Gastrocnemius medialis (tissue), 4 donors: ENCODE measurements at regions not wholly inside any gene's neighbourhood (a gene's known extent, or its start where the extent isn't known, plus 50 kb on each side); places are given as distances from the start of the nearest gene placed in this dataset.

Experiments used
- ATAC-seq, 2 donors: fragments of 150-250 bp; one replicate each; pipeline ENCODE4 v1.9.1; 2016
- DNase-seq, 2 donors: peaks; one replicate each; pipeline ENCODE4 v3.0.0-alpha.2; 2019
- H3K27ac ChIP-seq, 4 donors: fragments of 200-600 bp; sonication (generic); 1 replicate in 1 of 4; 2 replicates in 3 of 4; pipeline ENCODE4 v1.5.1; 2016 to 2018; ENCODE audit warnings: mild to moderate bottlenecking in 2 of 4, moderate library complexity in 1 of 4
- H3K27me3 ChIP-seq, 3 donors: fragments of 200-600 bp; sonication (generic) in 2 of 3; 1 replicate in 1 of 3; 2 replicates in 2 of 3; pipeline versions ENCODE4 v1.5.1 to v1.6.0; 2016 to 2019; ENCODE audit warnings: mild to moderate bottlenecking in 1 of 3, moderate library complexity in 1 of 3
- H3K36me3 ChIP-seq, 2 donors: fragments of 200-600 bp; sonication (generic) in 1 of 2; one replicate each; pipeline ENCODE4 v1.5.1; 2017 to 2018
- H3K4me1 ChIP-seq, 2 donors: fragments of 200-600 bp; sonication (generic) in 1 of 2; one replicate each; pipeline ENCODE4 v1.5.1; 2016 to 2017; ENCODE audit warnings: mild to moderate bottlenecking in 2 of 2
- H3K4me3 ChIP-seq, 4 donors: fragments of 200-600 bp; sonication (generic) in 3 of 4; 1 replicate in 1 of 4; 2 replicates in 3 of 4; pipeline ENCODE4 v1.5.1; 2016 to 2019; ENCODE audit warnings: mild to moderate bottlenecking in 2 of 4
- H3K9me3 ChIP-seq, 3 donors: fragments of 200-600 bp; sonication (generic) in 2 of 3; 1 replicate in 1 of 3; 2 replicates in 2 of 3; pipeline ENCODE4 v1.5.1; 2016 to 2019
- POLR2A ChIP-seq, 2 donors: fragments of 450-650 bp; IDR thresholded peaks; one replicate each; pipeline ENCODE4 v1.6.1; 2017; ENCODE audit warnings: antibody characterized with exemption in 2 of 2, mild to moderate bottlenecking in 2 of 2, moderate library complexity in 2 of 2
- in situ Hi-C, 4 donors: fragments of 200-750 bp; cut with MboI; loops; one replicate each; pipeline versions ENCODE4 v1.15.0 to v1.8.0; 2017; ENCODE audit warnings: low sequenced_read_pairs in 4 of 4
- intact Hi-C: fragments of 100-400 bp; cut with DNase I; formaldehyde crosslinking; loops from one replicate; pipeline ENCODE4 v1.15.1; 2023; ENCODE audit warnings: low total_unique reads
- TF ChIP-seq, protein P1 (sequence below), 5 experiments: fragments of 450-650 bp in 3 of 5; fragments of 200-600 bp in 2 of 5; sonication (generic) in 2 of 5; IDR thresholded peaks in 4 of 5; conservative IDR thresholded peaks in 1 of 5; 1 replicate in 4 of 5; 2 replicates in 1 of 5; pipeline ENCODE4 v1.5.1; 2016 to 2019; ENCODE audit warnings: antibody characterized with exemption in 5 of 5, mild to moderate bottlenecking in 3 of 5, moderate library complexity in 3 of 5

DNA sequence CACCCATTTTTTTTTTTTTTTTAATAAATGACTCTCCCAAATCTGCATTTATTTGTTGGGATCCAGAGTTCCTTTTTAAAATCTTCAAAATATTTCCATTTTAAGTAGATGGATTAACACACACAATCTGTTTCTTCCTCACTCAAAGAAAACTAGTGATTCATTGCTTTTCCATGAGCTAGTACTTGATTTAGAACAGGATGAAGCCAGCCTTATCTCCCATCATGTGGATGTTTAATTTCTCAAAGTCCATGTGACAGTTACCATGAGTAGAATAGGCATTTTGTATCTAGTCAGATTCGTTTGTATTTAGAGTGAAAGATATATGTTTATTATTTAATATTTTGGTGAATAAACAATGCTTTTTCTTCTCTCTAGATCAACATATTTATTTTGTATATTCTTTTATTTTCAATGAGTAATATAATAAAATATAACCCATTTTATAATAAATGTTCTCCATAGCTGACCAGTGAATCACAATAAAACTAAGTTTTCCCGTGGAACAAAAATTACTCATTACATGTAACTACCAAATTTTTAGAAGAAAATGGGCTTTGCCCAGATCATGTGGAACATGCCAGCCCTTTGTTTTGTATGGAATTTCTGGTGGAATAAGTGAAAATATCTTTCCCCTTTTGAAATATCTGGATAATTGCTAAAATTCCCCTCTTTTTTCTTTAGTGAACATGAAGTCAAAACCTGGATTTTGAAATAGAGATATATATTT is 54.9 kb upstream of the RPS23 start:
- ATAC-seq (no peak), DNase-seq (no peak)
- TF ChIP-seq POLR2A (IDR thresholded peaks at IDR 0.05) = no peak
- TF ChIP-seq, protein P1, sequence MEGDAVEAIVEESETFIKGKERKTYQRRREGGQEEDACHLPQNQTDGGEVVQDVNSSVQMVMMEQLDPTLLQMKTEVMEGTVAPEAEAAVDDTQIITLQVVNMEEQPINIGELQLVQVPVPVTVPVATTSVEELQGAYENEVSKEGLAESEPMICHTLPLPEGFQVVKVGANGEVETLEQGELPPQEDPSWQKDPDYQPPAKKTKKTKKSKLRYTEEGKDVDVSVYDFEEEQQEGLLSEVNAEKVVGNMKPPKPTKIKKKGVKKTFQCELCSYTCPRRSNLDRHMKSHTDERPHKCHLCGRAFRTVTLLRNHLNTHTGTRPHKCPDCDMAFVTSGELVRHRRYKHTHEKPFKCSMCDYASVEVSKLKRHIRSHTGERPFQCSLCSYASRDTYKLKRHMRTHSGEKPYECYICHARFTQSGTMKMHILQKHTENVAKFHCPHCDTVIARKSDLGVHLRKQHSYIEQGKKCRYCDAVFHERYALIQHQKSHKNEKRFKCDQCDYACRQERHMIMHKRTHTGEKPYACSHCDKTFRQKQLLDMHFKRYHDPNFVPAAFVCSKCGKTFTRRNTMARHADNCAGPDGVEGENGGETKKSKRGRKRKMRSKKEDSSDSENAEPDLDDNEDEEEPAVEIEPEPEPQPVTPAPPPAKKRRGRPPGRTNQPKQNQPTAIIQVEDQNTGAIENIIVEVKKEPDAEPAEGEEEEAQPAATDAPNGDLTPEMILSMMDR (IDR thresholded peaks at IDR 0.05 in 4 of 5, conservative IDR thresholded peaks at IDR 0.05 in 1 of 5) = no peak
- Histone ChIP-seq H3K27ac (no peak overlapping the region), H3K9me3 (no peaks in the 10 kb centered on the region), H3K27me3 (no peaks in the 10 kb centered on the region), H3K4me1 (peaks cover 22 to 36% of the 10 kb centered on the region in 2 donors), H3K36me3 (no peaks in the 10 kb centered on the region), H3K4me3 (no peak overlapping the region)
- intact Hi-C loops (loop anchor here (10.0 kb wide), 1 partner anchor 742 kb away; the partner anchor contains the start of genes TMEM167A and XRCC4), in situ Hi-C loops (loop anchor here in 1 of 4 donors (25.0 kb wide), 1 partner anchor 454 kb away; no protein-coding TSS in a partner anchor)

DNA sequence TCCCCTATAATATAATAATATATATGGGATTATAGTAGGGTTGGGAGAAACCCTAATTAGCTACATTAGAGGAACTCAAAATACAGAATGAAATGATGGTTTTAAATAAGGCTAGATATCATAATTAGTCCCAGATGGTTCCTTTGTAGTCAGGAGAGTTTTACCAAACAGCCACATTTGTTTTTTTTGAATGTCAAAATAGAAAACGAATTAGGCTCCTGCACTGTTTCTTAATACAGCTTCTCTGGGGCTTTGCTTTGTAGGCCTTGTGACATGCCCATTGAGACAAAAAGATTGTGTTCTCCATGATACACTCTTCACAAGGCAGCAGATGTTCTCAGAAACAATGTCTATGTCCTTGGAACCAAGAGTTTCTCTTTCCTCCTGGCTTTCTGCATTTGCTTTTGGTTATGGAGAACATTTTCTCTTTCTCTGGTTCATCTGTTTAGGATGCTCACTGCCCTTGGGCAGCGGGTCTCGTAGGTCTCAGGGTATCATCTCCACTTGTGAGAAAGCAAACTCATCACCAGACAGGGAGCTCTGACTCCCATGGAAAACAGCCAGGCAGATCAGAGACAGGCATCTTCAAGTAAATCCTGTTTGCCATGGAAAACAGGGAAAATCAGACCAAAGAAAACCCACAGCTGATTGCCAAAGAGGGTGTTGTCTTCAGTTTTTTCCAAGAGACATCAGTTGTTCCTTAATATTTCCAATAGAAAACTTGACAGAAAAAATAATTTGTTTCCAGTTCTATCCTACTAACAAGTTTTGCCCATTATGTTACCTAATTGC is 54.1 kb upstream of the RPS23 start:
- Histone ChIP-seq H3K27me3 (no peaks in the 10 kb centered on the region), H3K27ac (no peak overlapping the region), H3K4me3 (no peak overlapping the region), H3K9me3 (no peaks in the 10 kb centered on the region), H3K4me1 (peaks cover 22 to 36% of the 10 kb centered on the region in 2 donors), H3K36me3 (no peaks in the 10 kb centered on the region)
- in situ Hi-C loops (loop anchor here in 1 of 4 donors (25.0 kb wide), 1 partner anchor 455 kb away; no protein-coding TSS in a partner anchor), intact Hi-C loops (loop anchor here (10.0 kb wide), 1 partner anchor 743 kb away; the partner anchor contains the start of genes TMEM167A and XRCC4)
- no peak for ATAC-seq
- no peak for DNase-seq
- TF ChIP-seq, protein P1 (IDR thresholded peaks at IDR 0.05 in 4 of 5, conservative IDR thresholded peaks at IDR 0.05 in 1 of 5) = no peak
- TF ChIP-seq POLR2A (IDR thresholded peaks at IDR 0.05) = no peak

DNA sequence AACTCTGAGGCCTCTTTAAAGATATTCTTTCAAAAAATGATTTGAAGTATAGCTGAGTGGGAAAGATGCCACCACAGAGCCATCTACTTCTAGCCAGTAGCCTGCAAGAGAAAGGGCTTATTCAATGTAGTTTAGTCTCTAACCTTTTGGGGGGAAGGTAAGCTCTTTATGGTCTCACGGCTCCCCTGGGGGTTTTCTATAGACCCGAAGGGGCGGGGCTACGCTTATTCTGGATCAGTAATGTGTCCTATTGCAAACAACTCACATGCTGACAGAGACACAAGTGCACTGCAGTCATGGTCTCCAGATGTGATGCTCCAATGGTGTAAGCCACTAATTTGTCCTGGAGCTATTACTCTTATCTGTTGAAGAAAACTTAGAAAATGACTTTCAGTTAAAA is 53.4 kb upstream of the RPS23 start:
- DNase-seq (no peak), ATAC-seq (no peak)
- TF ChIP-seq, protein P1 (IDR thresholded peaks at IDR 0.05 in 4 of 5, conservative IDR thresholded peaks at IDR 0.05 in 1 of 5) = no peak
- no peak for TF ChIP-seq POLR2A (IDR thresholded peaks at IDR 0.05)
- in situ Hi-C loops = loop anchor here in 1 of 4 donors (25.0 kb wide), 1 partner anchor 456 kb away; no protein-coding TSS in a partner anchor
- H3K4me1 ChIP-seq = peaks cover 22 to 35% of the 10 kb centered on the region in 2 donors
- intact Hi-C loops = loop anchor here (10.0 kb wide), 1 partner anchor 743 kb away; the partner anchor contains the start of genes TMEM167A and XRCC4
- H3K9me3 ChIP-seq = no peaks in the 10 kb centered on the region
- no peak overlapping the region for H3K27ac ChIP-seq
- no peak overlapping the region for H3K4me3 ChIP-seq
- H3K27me3 ChIP-seq = no peaks in the 10 kb centered on the region
- no peaks in the 10 kb centered on the region for H3K36me3 ChIP-seq

DNA sequence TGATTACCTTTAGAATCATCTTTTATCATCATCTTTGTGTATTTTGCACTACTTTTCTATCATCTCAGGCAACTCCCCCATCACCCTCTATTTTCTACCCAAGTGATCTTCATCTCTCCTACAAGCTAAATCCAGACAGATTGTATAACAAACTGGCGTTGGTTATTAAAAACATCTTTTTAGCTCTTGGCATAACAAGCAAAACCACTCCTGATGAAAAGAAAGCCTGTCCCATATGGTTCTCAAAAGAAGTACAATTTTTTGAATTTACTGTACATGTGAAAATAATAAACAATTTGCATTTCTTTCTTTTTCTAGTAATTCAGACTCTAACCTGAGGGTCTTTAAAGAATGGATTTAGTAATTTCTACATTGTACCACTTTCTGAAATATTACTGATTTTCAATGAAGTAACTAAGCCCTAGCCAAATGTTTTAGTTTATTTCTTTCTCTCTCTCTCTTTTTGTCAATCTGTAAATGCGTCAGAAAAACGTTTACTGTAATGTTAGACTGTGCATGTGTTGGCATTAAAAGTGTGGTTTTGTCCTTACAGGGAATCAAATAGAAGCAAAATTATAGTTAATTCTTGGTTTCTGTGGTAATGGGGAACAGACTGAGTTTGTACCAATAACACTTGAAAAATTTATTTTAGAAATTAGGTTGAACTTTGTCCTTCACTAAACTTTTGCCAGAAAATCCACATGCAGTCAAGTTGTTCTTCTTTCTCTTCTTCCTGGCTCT is 52.5 kb upstream of the RPS23 start:
- no peak overlapping the region for H3K4me3 ChIP-seq
- H3K9me3 ChIP-seq = no peaks in the 10 kb centered on the region
- peaks cover 15 to 27% of the 10 kb centered on the region in 2 donors for H3K4me1 ChIP-seq
- H3K27ac ChIP-seq = no peak overlapping the region
- TF ChIP-seq, protein P1 (IDR thresholded peaks at IDR 0.05 in 4 of 5, conservative IDR thresholded peaks at IDR 0.05 in 1 of 5) = no peak
- no peak for TF ChIP-seq POLR2A (IDR thresholded peaks at IDR 0.05)
- intact Hi-C loops (loop anchor here (10.0 kb wide), 1 partner anchor 744 kb away; the partner anchor contains the start of genes TMEM167A and XRCC4), in situ Hi-C loops (loop anchor here in 1 of 4 donors (25.0 kb wide), 1 partner anchor 457 kb away; no protein-coding TSS in a partner anchor)
- no peaks in the 10 kb centered on the region for H3K36me3 ChIP-seq
- DNase-seq (no peak), ATAC-seq (no peak)
- no peaks in the 10 kb centered on the region for H3K27me3 ChIP-seq
